ENCODE measurements at regions not wholly inside any gene's neighbourhood (a gene's known extent, or its start where the extent isn't known, plus 50 kb on each side); places are given as distances from the start of the nearest gene placed in this dataset.

- TF ChIP-seq, protein P1, sequence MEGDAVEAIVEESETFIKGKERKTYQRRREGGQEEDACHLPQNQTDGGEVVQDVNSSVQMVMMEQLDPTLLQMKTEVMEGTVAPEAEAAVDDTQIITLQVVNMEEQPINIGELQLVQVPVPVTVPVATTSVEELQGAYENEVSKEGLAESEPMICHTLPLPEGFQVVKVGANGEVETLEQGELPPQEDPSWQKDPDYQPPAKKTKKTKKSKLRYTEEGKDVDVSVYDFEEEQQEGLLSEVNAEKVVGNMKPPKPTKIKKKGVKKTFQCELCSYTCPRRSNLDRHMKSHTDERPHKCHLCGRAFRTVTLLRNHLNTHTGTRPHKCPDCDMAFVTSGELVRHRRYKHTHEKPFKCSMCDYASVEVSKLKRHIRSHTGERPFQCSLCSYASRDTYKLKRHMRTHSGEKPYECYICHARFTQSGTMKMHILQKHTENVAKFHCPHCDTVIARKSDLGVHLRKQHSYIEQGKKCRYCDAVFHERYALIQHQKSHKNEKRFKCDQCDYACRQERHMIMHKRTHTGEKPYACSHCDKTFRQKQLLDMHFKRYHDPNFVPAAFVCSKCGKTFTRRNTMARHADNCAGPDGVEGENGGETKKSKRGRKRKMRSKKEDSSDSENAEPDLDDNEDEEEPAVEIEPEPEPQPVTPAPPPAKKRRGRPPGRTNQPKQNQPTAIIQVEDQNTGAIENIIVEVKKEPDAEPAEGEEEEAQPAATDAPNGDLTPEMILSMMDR (IDR thresholded peaks at IDR 0.05; ENCODE audit: insufficient read depth, missing control alignments): no peak
- DNase-seq (ENCODE audit: insufficient read length, low spot score) (no peak), FAIRE-seq (no peak)
These were observed 76.0 kb upstream of the DPYD start for GRCh38 chr1:97996880-97997279.

- TF ChIP-seq, protein P1 (IDR thresholded peaks at IDR 0.05; ENCODE audit: insufficient read depth, missing control alignments): no peak
- FAIRE-seq (no peak), DNase-seq (ENCODE audit: insufficient read length, low spot score) (no peak)
These were observed 68.4 kb upstream of the DPYD start for GRCh38 chr1:97989094-97989680.

DNA sequence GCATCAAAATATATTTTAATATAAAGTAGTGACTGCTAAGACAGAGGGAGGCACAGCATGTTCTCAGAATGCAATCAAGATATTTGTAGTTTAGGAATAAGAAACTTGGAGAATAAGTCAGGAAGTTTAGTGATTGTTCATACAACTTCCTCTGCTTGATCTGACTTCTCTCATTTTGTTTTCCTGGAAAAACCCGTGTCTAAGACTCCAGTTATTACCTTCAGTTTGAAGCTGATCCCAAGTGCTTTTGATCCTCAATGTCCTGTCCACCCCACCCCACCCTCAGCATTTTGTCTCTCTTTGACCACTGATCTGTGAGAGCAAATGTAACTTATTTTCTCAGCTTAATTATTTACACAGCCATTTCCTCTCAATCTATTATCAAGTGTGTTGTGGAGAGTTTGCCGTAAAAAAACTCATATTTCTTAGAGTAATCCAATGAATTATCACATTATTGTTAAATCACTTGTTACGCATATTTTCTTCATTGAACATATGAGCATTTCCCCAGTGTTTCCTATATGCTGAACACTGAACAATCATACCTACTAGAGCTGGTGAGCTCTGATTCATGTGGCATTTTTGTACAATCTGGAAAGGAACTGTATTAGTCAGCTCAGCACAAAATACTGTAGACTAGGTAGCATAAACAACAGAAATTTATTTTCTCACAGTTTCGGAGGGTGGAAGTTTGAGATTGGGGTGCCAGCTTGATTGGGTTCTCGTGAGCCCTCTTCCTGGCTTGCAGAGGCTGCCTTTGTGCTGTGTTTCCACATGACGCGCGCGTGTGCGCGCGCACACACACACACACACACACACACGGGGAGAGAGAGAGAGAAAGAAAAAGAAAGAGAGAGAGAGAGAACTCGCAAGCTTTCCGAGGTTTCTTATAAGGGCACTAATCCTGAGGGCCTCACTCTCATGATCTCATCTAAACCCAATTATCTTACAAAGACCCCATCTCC, 65.5 kb upstream of the DPYD start:
- DNase-seq (ENCODE audit: insufficient read length, low spot score): no peak

GRCh38 chr1:97983126-97983525, 62.3 kb upstream of the DPYD start:
- DNase-seq (ENCODE audit: insufficient read length, low spot score) (no peak), FAIRE-seq (no peak)
- TF ChIP-seq, protein P1 (IDR thresholded peaks at IDR 0.05; ENCODE audit: insufficient read depth, missing control alignments): no peak

More for the DNA sequence above, 65.5 kb upstream of the DPYD start:
- FAIRE-seq: no peak
- TF ChIP-seq, protein P1 (IDR thresholded peaks at IDR 0.05; ENCODE audit: insufficient read depth, missing control alignments): no peak

DNA sequence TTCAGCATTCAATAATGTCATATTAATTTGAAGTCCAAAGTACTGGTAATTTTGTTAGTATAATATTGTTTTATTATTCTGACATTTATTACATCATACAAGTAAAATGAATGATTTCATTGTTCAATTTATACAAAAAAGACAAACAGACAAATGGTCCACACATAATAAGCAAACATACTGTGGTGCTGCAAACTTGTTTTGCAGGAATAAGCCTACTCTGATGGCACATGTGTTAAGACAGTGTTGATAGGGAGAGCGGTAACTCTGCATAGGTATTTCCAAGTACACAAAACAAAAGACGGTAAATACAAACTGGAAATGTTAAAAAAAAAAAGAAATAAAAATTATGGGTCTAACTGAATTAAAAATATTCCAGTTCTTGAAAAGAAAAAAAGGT, 59.7 kb upstream of the DPYD start:
- FAIRE-seq: no peak
- TF ChIP-seq, protein P1 (IDR thresholded peaks at IDR 0.05; ENCODE audit: insufficient read depth, missing control alignments): no peak
- no peak for DNase-seq (ENCODE audit: insufficient read length, low spot score)

GRCh38 chr1:97976801-97977200, 56.0 kb upstream of the DPYD start:
- TF ChIP-seq, protein P1 (IDR thresholded peaks at IDR 0.05; ENCODE audit: insufficient read depth, missing control alignments): no peak
- DNase-seq (ENCODE audit: insufficient read length, low spot score) (no peak), FAIRE-seq (no peak)
